CD14-positive monocyte (primary cell): ENCODE measurements at regions not wholly inside any gene's neighbourhood (a gene's known extent, or its start where the extent isn't known, plus 50 kb on each side); places are given as distances from the start of the nearest gene placed in this dataset.
"Not testable (repeated sequence)": the region's sequence is repeated elsewhere in the genome, so short reads cannot be mapped to it uniquely, and the experiment has no call there.

ENCODE experiments used
- DNase-seq, 3 donors: peaks; one replicate each; pipeline ENCODE4 v3.0.0-alpha.2; 2011 to 2022
- H2AFZ ChIP-seq: 2 replicates; pipeline ENCODE4 v1.6.0; 2012; ENCODE audit warnings: mild to moderate bottlenecking, low read depth, low read length, inconsistent platforms; ENCODE audit not compliant: insufficient read depth, poor library complexity, severe bottlenecking
- H3K27ac ChIP-seq, 2 donors: 1 replicate in 1 of 2; 2 replicates in 1 of 2; pipeline ENCODE4 v1.5.1; 2012 to 2013; ENCODE audit warnings: low read length in 2 of 2, control low read depth in 1 of 2, inconsistent platforms in 1 of 2, low read depth in 1 of 2, mild to moderate bottlenecking in 1 of 2
- H3K27me3 ChIP-seq, 2 donors: one replicate each; pipeline versions ENCODE4 v1.6.0 to v1.6.1; 2011 to 2013; ENCODE audit warnings: low read length in 2 of 2; ENCODE audit not compliant: control insufficient read depth in 2 of 2, insufficient read depth in 2 of 2
- H3K36me3 ChIP-seq, 2 donors: replicated peaks in 1 of 2; 1 replicate in 1 of 2; 2 replicates in 1 of 2; pipeline versions ENCODE4 v1.5.1 to v1.6.1; 2012 to 2013; ENCODE audit warnings: low read length in 2 of 2, control low read depth in 1 of 2, inconsistent platforms in 1 of 2, mild to moderate bottlenecking in 1 of 2; ENCODE audit not compliant: insufficient read depth in 2 of 2, control insufficient read depth in 1 of 2
- H3K4me1 ChIP-seq, 2 donors: 1 replicate in 1 of 2; 2 replicates in 1 of 2; pipeline versions ENCODE4 v1.5.1 to v1.6.1; 2012 to 2013; ENCODE audit warnings: low read length in 2 of 2, control low read depth in 1 of 2, inconsistent platforms in 1 of 2, mild to moderate bottlenecking in 1 of 2, moderate library complexity in 1 of 2; ENCODE audit not compliant: insufficient read depth in 2 of 2, control insufficient read depth in 1 of 2
- H3K4me2 ChIP-seq: replicated peaks from 2 replicates; pipeline ENCODE3; 2012; ENCODE audit warnings: low read length, moderate library complexity, mild to moderate bottlenecking; ENCODE audit not compliant: poor library complexity, severe bottlenecking; ENCODE audit errors: extremely low read depth
- H3K4me3 ChIP-seq, 3 experiments: fragments of 200-600 bp in 1 of 3; sonication (generic) in 1 of 3; replicated peaks in 1 of 3; 1 replicate in 2 of 3; 2 replicates in 1 of 3; pipeline ENCODE4 v1.5.1; 2011 to 2013; ENCODE audit warnings: low read length in 3 of 3, mild to moderate bottlenecking in 3 of 3, control low read depth in 2 of 3, low read depth in 2 of 3, inconsistent platforms in 1 of 3, moderate library complexity in 1 of 3
- H3K79me2 ChIP-seq: 2 replicates; pipeline ENCODE4 v1.6.0; 2012; ENCODE audit warnings: mild to moderate bottlenecking, control low read depth, inconsistent platforms, low read length, moderate library complexity; ENCODE audit not compliant: insufficient read depth
- H3K9ac ChIP-seq: 2 replicates; pipeline ENCODE4 v1.6.0; 2017; ENCODE audit warnings: low read length, mild to moderate bottlenecking; ENCODE audit not compliant: insufficient read depth, poor library complexity, severe bottlenecking
- H3K9me3 ChIP-seq, 2 donors: replicated peaks in 1 of 2; 1 replicate in 1 of 2; 2 replicates in 1 of 2; pipeline versions ENCODE4 v1.5.1 to v1.6.1; 2012 to 2013; ENCODE audit warnings: low read length in 2 of 2, control low read depth in 1 of 2; ENCODE audit not compliant: control insufficient read depth in 1 of 2, insufficient read depth in 1 of 2
- H4K20me1 ChIP-seq: 2 replicates; pipeline ENCODE4 v1.6.0; 2012; ENCODE audit warnings: mild to moderate bottlenecking, low read length, control low read depth, moderate library complexity; ENCODE audit not compliant: insufficient read depth
- H3K27ac Mint-ChIP-seq, 7 donors: one replicate each; pipeline ENCODE4 v1.8.0; 2020; ENCODE audit warnings: mild to moderate bottlenecking in 7 of 7, mixed read lengths in 7 of 7, moderate library complexity in 6 of 7, inconsistent platforms in 2 of 7
- H3K27me3 Mint-ChIP-seq, 3 donors: one replicate each; pipeline ENCODE4 v1.8.0; 2021 to 2022; ENCODE audit warnings: low read depth in 3 of 3, mild to moderate bottlenecking in 3 of 3, mixed read lengths in 3 of 3, moderate library complexity in 3 of 3, inconsistent platforms in 1 of 3
- H3K36me3 Mint-ChIP-seq, 2 donors: one replicate each; pipeline ENCODE4 v1.8.0; 2020; ENCODE audit warnings: mixed read lengths in 2 of 2, inconsistent platforms in 1 of 2, mild to moderate bottlenecking in 1 of 2
- H3K4me1 Mint-ChIP-seq: one replicate; pipeline ENCODE4 v1.8.0; 2020; ENCODE audit warnings: mild to moderate bottlenecking, mixed read lengths
- H3K4me3 Mint-ChIP-seq, 2 donors: one replicate each; pipeline ENCODE4 v1.8.0; 2020; ENCODE audit warnings: mild to moderate bottlenecking in 2 of 2, mixed read lengths in 2 of 2, moderate library complexity in 1 of 2
- H3K9me3 Mint-ChIP-seq, 7 donors: one replicate each; pipeline ENCODE4 v1.8.0; 2020 to 2022; ENCODE audit warnings: mixed read lengths in 7 of 7, mild to moderate bottlenecking in 6 of 7, moderate library complexity in 6 of 7, inconsistent platforms in 2 of 7
- WGBS: methylation state at CpG from one replicate; pipeline ENCODE4 v1.1.5; 2013; ENCODE audit warnings: missing lambda C conversion rate; ENCODE audit not compliant: insufficient coverage; 5-methylcytosine and 5-hydroxymethylcytosine counted together
- intact Hi-C, 2 donors: fragments of 100-400 bp; cut with micrococcal nuclease; formaldehyde crosslinking; loops; one replicate each; pipeline versions ENCODE4 v1.15.0 to v1.15.1; 2023
- TF ChIP-seq, protein P1 (sequence below): fragments of 200-600 bp; IDR thresholded peaks from one replicate; pipeline ENCODE4 v1.8.0; 2022; ENCODE audit warnings: antibody characterized with exemption, mild to moderate bottlenecking

DNA sequence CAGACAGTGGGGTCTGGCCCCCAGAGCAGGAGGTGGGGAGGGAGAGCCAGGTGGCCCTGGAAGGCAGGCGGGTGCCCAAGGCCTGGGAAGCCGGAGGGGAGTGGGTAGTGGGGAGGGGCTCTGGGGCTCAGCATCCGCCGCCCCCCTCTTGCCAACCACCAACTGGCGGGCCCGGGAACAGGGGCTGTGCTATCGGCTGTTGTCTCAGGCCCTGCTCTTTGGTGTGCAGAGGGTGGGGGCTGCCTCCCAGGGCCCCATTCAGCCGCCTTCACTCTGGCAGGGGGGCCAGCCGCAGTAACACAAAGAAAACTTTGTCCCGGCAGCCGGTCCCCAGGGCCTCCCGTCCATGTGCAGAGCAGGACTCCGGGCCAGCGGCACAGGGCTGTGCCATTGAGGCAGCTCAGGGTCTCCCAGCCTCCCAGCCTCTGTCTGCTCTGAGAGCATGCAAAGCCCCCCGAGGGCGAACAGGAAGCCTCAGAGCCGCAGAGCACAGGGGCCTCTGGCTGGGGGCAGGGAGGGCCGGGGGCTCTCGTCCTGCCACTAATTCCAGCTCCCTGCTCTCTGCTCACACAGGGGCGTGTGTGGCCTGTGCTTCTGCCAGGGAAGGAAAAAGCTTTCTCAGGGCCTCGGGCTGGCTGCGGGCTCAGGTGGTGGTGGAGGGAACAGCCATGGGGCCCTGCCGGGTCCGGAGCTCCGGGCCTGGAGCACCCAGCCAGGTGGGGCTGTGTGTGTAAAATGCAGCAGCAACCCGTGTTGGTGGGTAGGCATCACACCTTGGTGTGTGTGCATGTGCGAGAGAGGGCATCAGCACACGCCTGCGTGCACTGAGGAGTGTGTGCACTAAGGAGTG is 54.2 kb upstream of the NOTCH1 start:
- Histone ChIP-seq H3K27ac (no peak overlapping the region), H3K4me2 (no peak overlapping the region), H3K36me3 (no peaks in the 10 kb centered on the region), H3K9me3 (peaks cover 0 to 5% of the 10 kb centered on the region in 2 donors), H3K79me2 (no peaks in the 10 kb centered on the region), H3K27me3 (peaks cover 0 to 10% of the 10 kb centered on the region in 2 donors), H3K4me3 (no peak overlapping the region), H4K20me1 (no peaks in the 10 kb centered on the region), H2AFZ (no peak overlapping the region), H3K9ac (no peak overlapping the region), H3K4me1 (peaks cover 24 to 30% of the 10 kb centered on the region in 2 donors)
- TF ChIP-seq, protein P1, sequence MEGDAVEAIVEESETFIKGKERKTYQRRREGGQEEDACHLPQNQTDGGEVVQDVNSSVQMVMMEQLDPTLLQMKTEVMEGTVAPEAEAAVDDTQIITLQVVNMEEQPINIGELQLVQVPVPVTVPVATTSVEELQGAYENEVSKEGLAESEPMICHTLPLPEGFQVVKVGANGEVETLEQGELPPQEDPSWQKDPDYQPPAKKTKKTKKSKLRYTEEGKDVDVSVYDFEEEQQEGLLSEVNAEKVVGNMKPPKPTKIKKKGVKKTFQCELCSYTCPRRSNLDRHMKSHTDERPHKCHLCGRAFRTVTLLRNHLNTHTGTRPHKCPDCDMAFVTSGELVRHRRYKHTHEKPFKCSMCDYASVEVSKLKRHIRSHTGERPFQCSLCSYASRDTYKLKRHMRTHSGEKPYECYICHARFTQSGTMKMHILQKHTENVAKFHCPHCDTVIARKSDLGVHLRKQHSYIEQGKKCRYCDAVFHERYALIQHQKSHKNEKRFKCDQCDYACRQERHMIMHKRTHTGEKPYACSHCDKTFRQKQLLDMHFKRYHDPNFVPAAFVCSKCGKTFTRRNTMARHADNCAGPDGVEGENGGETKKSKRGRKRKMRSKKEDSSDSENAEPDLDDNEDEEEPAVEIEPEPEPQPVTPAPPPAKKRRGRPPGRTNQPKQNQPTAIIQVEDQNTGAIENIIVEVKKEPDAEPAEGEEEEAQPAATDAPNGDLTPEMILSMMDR = no peak
- 50% methylated on average over 23 of the region's 29 CpGs for WGBS
- intact Hi-C loops = no loop called here
- Mint-ChIP-seq H3K36me3 (no peaks in the 10 kb centered on the region), H3K4me1 (peaks cover 22% of the 10 kb centered on the region), H3K9me3 (peaks cover 0 to 10% (median 5%) of the 10 kb centered on the region in 7 donors), H3K27me3 (peaks cover 2 to 39% (median 15%) of the 10 kb centered on the region in 3 donors), H3K27ac (no peak overlapping the region), H3K4me3 (no peak overlapping the region)
- DNase-seq = no peak

DNA sequence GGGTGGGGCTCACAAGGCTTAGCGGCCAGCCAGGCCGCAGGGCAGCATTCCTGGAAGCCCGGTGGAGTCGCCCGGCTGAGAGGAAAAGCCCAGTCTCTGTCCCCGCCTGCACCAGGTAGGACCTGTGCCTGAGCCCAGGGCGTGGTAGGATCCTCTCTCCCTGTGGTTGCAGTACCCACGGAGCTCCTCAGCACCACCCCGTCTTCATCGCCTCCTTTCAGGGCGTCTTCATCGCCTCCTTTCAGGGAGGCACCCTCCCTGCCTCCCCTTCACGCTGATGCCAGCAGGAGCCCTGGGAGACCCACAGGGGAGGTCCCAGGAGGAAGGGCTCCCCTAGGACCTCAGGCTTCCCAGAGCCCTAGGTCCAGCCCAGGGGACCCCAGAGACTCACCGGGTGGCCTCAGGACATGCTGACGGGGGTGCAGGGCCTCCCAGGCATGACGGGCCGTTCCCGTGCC is 53.3 kb upstream of the NOTCH1 start:
- Histone ChIP-seq H3K27me3 (peaks cover 0 to 6% of the 10 kb centered on the region in 2 donors), H3K9me3 (peaks cover 0 to 10% of the 10 kb centered on the region in 2 donors), H3K9ac (no peak overlapping the region), H2AFZ (no peak overlapping the region), H3K27ac (no peak overlapping the region), H3K79me2 (no peaks in the 10 kb centered on the region), H3K4me1 (peaks cover 20 to 26% of the 10 kb centered on the region in 2 donors), H3K36me3 (no peaks in the 10 kb centered on the region), H3K4me2 (no peak overlapping the region), H4K20me1 (no peaks in the 10 kb centered on the region), H3K4me3 (no peak overlapping the region)
- Mint-ChIP-seq H3K27ac (no peak overlapping the region), H3K4me1 (peaks cover 23% of the 10 kb centered on the region), H3K4me3 (no peak overlapping the region), H3K9me3 (peaks cover 2 to 14% (median 5%) of the 10 kb centered on the region in 7 donors), H3K27me3 (peaks cover 2 to 34% (median 13%) of the 10 kb centered on the region in 3 donors), H3K36me3 (no peaks in the 10 kb centered on the region)
- TF ChIP-seq, protein P1 = no peak
- 93% methylated on average over 14 of the region's 18 CpGs for WGBS
- no peak for DNase-seq
- intact Hi-C loops = no loop called here

DNA sequence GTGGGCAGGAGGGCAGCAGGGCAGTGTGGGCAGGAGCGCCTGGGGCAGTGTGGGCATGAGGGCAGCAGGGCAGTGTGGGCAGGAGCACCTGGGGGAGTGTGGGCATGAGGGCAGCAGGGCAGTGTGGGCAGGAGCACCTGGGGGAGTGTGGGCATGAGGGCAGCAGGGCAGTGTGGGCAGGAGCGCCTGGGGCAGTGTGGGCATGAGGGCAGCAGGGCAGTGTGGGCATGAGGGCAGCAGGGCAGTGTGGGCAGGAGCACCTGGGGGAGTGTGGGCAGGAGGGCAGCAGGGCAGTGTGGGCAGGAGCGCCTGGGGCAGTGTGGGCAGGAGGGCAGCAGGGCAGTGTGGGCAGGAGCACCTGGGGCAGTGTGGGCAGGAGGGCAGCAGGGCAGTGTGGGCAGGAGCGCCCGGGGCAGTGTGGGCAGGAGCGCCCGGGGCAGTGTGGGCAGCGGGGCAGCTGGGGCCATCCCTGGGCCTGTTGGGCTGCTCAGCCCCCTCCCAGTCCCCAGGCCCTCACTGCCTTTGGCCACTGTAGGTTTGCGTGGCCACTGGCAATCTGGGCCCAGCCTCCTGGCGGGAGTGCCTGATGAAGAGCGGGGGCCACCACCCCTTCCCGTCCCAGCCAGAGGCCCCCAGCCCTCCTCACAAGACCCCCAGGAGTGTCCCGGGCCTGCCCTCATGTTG is 52.7 kb upstream of the NOTCH1 start:
- H3K27ac ChIP-seq, H3K4me3 Mint-ChIP-seq, H3K36me3 Mint-ChIP-seq, H3K79me2 ChIP-seq, H3K4me3 ChIP-seq, intact Hi-C loops, H3K27ac Mint-ChIP-seq, H3K36me3 ChIP-seq, H3K27me3 ChIP-seq, DNase-seq, H2AFZ ChIP-seq, H4K20me1 ChIP-seq, H3K4me2 ChIP-seq, H3K9ac ChIP-seq: not testable (repeated sequence)
- WGBS = over 99% methylated on average over 12 of the region's 13 CpGs
- Mint-ChIP-seq H3K9me3 (peaks cover 2 to 14% (median 5%) of the 10 kb centered on the region in 7 donors), H3K4me1 (peaks cover 17% of the 10 kb centered on the region), H3K27me3 (peaks cover 2 to 28% (median 13%) of the 10 kb centered on the region in 3 donors)
- H3K4me1 ChIP-seq = peaks cover 14 to 21% of the 10 kb centered on the region in 2 donors
- peaks cover 0 to 10% of the 10 kb centered on the region in 2 donors for H3K9me3 ChIP-seq
